IMR-90 (cell line): ENCODE measurements at regions not wholly inside any gene's neighbourhood (a gene's known extent, or its start where the extent isn't known, plus 50 kb on each side); places are given as distances from the start of the nearest gene placed in this dataset.

Experiments
- ATAC-seq: fragments of 200-7000 bp; cut with Tn5 transposase; 2 replicates; pipeline ENCODE4 v1.9.1; 2020; ENCODE audit warnings: low read depth, mild to moderate bottlenecking, moderate library complexity
- BruUV-seq: library from RNA; stranded (reverse); fragments of 400-500 nt; replicated peaks from 2 replicates; lab custom pipeline; 2021; lab: Mats Ljungman, UMichigan
- CTCF ChIA-PET: fragments of 300-600 bp; formaldehyde crosslinking; extraction: SDS; loops from one replicate; lab custom pipeline; 2021; ENCODE audit warnings: antibody characterized with exemption; lab: Yijun Ruan, JAX
- POLR2A ChIA-PET: fragments of 300-600 bp; sonication (Branson Sonifier 250); formaldehyde crosslinking; loops from one replicate; lab custom pipeline; 2022; ENCODE audit warnings: antibody characterized with exemption; ENCODE audit not compliant: unreplicated experiment; lab: Charles Lee
- DNase-seq: peaks from one replicate; pipeline ENCODE4 v3.0.0; 2013
- H2AFZ ChIP-seq: replicated peaks from 2 replicates; pipeline ENCODE3; 2013; ENCODE audit warnings: low read length, mild to moderate bottlenecking; ENCODE audit not compliant: poor library complexity
- H2AK5ac ChIP-seq: 2 replicates; pipeline ENCODE4 v1.6.1; 2013; ENCODE audit warnings: low read depth, low read length, inconsistent platforms
- H2AK9ac ChIP-seq: replicated peaks from 2 replicates; pipeline ENCODE3; 2013; ENCODE audit warnings: mild to moderate bottlenecking, low read depth, low read length, moderate library complexity; ENCODE audit not compliant: poor library complexity
- H2BK120ac ChIP-seq: 2 replicates; pipeline ENCODE4 v1.6.1; 2013; ENCODE audit warnings: low read depth, low read length, inconsistent platforms
- H2BK15ac ChIP-seq: 3 replicates; pipeline ENCODE4 v1.6.1; 2013; ENCODE audit warnings: low read depth, low read length, inconsistent platforms
- H2BK20ac ChIP-seq: 2 replicates; pipeline ENCODE4 v1.6.1; 2013; ENCODE audit warnings: low read depth, mild to moderate bottlenecking, inconsistent platforms, low read length, moderate library complexity
- H2BK5ac ChIP-seq: 2 replicates; pipeline ENCODE4 v1.6.1; 2013; ENCODE audit warnings: mild to moderate bottlenecking, low read depth, low read length, inconsistent platforms; ENCODE audit not compliant: poor library complexity, severe bottlenecking
- H3K14ac ChIP-seq: replicated peaks from 2 replicates; pipeline ENCODE4 v1.6.1; 2013; ENCODE audit warnings: low read depth, low read length, inconsistent platforms
- H3K18ac ChIP-seq: 2 replicates; pipeline ENCODE4 v1.6.1; 2013; ENCODE audit warnings: low read depth, low read length, control low read depth
- H3K23ac ChIP-seq: 2 replicates; pipeline ENCODE4 v1.6.1; 2013; ENCODE audit warnings: low read depth, low read length, inconsistent platforms
- H3K27ac ChIP-seq: 2 replicates; pipeline ENCODE4 v1.5.1; 2013; ENCODE audit warnings: mild to moderate bottlenecking, control low read depth, low read length; ENCODE audit not compliant: insufficient read depth
- H3K27me3 ChIP-seq: 2 replicates; pipeline ENCODE4 v1.6.1; 2013; ENCODE audit warnings: low read length; ENCODE audit not compliant: control insufficient read depth, insufficient read depth
- H3K36me3 ChIP-seq: 2 replicates; pipeline ENCODE4 v1.6.1; 2013; ENCODE audit warnings: low read length, mixed read lengths; ENCODE audit not compliant: control insufficient read depth, insufficient read depth
- H3K4ac ChIP-seq: 2 replicates; pipeline ENCODE4 v1.6.1; 2013; ENCODE audit warnings: low read depth, low read length, inconsistent platforms
- H3K4me1 ChIP-seq: 2 replicates; pipeline ENCODE4 v1.6.1; 2013; ENCODE audit warnings: low read length, mixed read lengths; ENCODE audit not compliant: control insufficient read depth, insufficient read depth
- H3K4me2 ChIP-seq: 2 replicates; pipeline ENCODE4 v1.6.1; 2013; ENCODE audit warnings: low read depth, mild to moderate bottlenecking, control low read depth, low read length, moderate library complexity
- H3K4me3 ChIP-seq: 2 replicates; pipeline ENCODE4 v1.5.1; 2013; ENCODE audit warnings: low read depth, mild to moderate bottlenecking, control low read depth, low read length, moderate library complexity; ENCODE audit not compliant: insufficient read depth
- H3K56ac ChIP-seq: 2 replicates; pipeline ENCODE4 v1.6.1; 2013; ENCODE audit warnings: low read length, inconsistent platforms; ENCODE audit not compliant: insufficient read depth; ENCODE audit errors: extremely low read depth
- H3K79me1 ChIP-seq, 2 experiments: 2 replicates each; pipeline ENCODE4 v1.6.1; 2013; ENCODE audit warnings: low read length in 2 of 2, inconsistent platforms in 1 of 2, low read depth in 1 of 2
- H3K9ac ChIP-seq: 2 replicates; pipeline ENCODE4 v1.6.1; 2013; ENCODE audit warnings: low read depth, low read length, control low read depth
- H3K9me1 ChIP-seq: 2 replicates; pipeline ENCODE4 v1.6.1; 2013; ENCODE audit warnings: low read length, inconsistent platforms; ENCODE audit not compliant: insufficient read depth
- H3K9me3 ChIP-seq: 2 replicates; pipeline ENCODE4 v1.6.1; 2013; ENCODE audit warnings: low read length; ENCODE audit not compliant: control insufficient read depth, insufficient read depth
- H4K20me1 ChIP-seq: 2 replicates; pipeline ENCODE4 v1.6.1; 2013; ENCODE audit warnings: low read length, inconsistent platforms; ENCODE audit not compliant: insufficient read depth
- H4K5ac ChIP-seq: 2 replicates; pipeline ENCODE4 v1.6.1; 2013; ENCODE audit warnings: mild to moderate bottlenecking, low read depth, low read length, control low read depth
- H4K8ac ChIP-seq, 2 experiments: 2 replicates each; pipeline ENCODE4 v1.6.1; 2013; ENCODE audit warnings: low read depth in 2 of 2, low read length in 2 of 2, control low read depth in 1 of 2, inconsistent platforms in 1 of 2
- H4K91ac ChIP-seq: 2 replicates; pipeline ENCODE4 v1.6.1; 2013; ENCODE audit warnings: low read depth, low read length, inconsistent platforms; ENCODE audit not compliant: insufficient read depth
- CEBPB ChIP-seq: IDR thresholded peaks from 2 replicates; pipeline ENCODE4 v1.6.1; 2012; ENCODE audit warnings: low read depth, low read length, improper control_type of control experiment
- WGBS, 2 experiments: methylation state at CpG; one replicate each; pipeline versions ENCODE4 v1.1.5 to v1.1.7; 2013; ENCODE audit warnings: missing lambda C conversion rate in 2 of 2; ENCODE audit not compliant: insufficient read length in 1 of 2; ENCODE audit errors: extremely low coverage in 2 of 2; 5-methylcytosine and 5-hydroxymethylcytosine counted together
- dilution Hi-C: fragments of 300-500 bp; cut with HindIII; formaldehyde crosslinking; loops from one replicate; pipeline ENCODE4 v1.14.3; 2018; ENCODE audit warnings: low sequenced_read_pairs; ENCODE audit not compliant: unreplicated experiment
- in situ Hi-C: fragments of 300-500 bp; cut with MboI; formaldehyde crosslinking; loops from 3 replicates; pipeline ENCODE4 v1.14.3; 2019; ENCODE audit warnings: low sequenced_read_pairs, inconsistent platforms, mixed read lengths
- intact Hi-C: fragments of 100-400 bp; cut with micrococcal nuclease; formaldehyde crosslinking; loops from 2 replicates; pipeline ENCODE4 v1.10.0; 2022
- TF ChIP-seq, protein P1 (sequence below): fragments of 150-350 bp; IDR thresholded peaks from 2 replicates; pipeline ENCODE4 v1.6.1; 2017; ENCODE audit warnings: mild to moderate bottlenecking, antibody characterized with exemption, low read length, low read depth

DNA sequence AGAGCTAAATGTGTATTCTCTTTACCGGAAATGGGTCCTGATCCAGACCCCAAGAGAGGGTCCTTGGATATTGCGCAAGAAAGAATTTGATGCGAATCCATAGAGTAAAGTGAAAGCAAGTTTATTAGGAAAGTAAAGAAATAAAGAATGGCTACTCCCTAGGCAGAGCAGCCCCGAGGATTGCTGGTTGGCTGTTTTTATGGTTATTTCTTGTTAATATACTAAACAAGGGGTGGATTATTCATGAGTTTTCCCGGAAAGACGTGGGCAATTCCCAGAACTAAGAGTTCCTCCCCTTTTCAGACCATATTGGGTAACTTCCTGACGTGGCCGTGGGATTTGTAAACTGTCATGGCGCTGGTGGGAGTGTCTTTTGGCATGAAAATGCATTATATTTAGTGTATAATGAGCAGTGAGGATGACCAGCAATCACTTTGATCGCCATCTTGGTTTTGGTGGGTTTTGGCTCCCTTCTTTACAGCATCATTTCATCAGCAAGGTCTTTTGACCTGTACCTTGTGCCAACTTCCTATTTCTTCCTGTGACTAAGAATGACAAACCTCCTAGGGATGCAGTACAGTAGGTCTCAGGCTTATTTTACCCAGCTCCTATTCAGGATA lies 60.4 kb downstream of the ARL4A start:
- H3K4me2 ChIP-seq: no peak overlapping the region
- no peak overlapping the region for H2BK15ac ChIP-seq
- no peak overlapping the region for H4K91ac ChIP-seq
- H3K79me1 ChIP-seq: no peaks in the 10 kb centered on the region
- H3K36me3 ChIP-seq: no peaks in the 10 kb centered on the region
- TF ChIP-seq, protein P1, sequence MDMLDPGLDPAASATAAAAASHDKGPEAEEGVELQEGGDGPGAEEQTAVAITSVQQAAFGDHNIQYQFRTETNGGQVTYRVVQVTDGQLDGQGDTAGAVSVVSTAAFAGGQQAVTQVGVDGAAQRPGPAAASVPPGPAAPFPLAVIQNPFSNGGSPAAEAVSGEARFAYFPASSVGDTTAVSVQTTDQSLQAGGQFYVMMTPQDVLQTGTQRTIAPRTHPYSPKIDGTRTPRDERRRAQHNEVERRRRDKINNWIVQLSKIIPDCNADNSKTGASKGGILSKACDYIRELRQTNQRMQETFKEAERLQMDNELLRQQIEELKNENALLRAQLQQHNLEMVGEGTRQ: no peak
- peak; percentile 87 for TF ChIP-seq CEBPB
- H3K9me3 ChIP-seq: no peaks in the 10 kb centered on the region
- no peak overlapping the region for H3K14ac ChIP-seq
- H2BK20ac ChIP-seq: no peak overlapping the region
- H2BK120ac ChIP-seq: no peak overlapping the region
- ATAC-seq: no peak
- H3K9me1 ChIP-seq: no peaks in the 10 kb centered on the region
- no peak overlapping the region for H3K27ac ChIP-seq
- ChIA-PET CTCF (no interaction called here), POLR2A (no interaction called here)
- no peak overlapping the region for H3K23ac ChIP-seq
- H3K4me1 ChIP-seq: no peaks in the 10 kb centered on the region
- no CpG with 5 or more reads among the region's 10 CpGs for WGBS, 2 experiments
- H4K20me1 ChIP-seq: no peaks in the 10 kb centered on the region
- no peak overlapping the region for H2AK9ac ChIP-seq
- H3K56ac ChIP-seq: no peak overlapping the region
- H2AFZ ChIP-seq: no peak overlapping the region
- in situ Hi-C loops (no loop called here), intact Hi-C loops (no loop called here), dilution Hi-C loops (no loop called here)
- no peak overlapping the region for H3K18ac ChIP-seq
- no TSS peak for BruUV-seq
- no peak overlapping the region for H2BK5ac ChIP-seq
- no peak overlapping the region for H3K9ac ChIP-seq
- H3K27me3 ChIP-seq: no peaks in the 10 kb centered on the region
- no peak overlapping the region for H4K8ac ChIP-seq
- no peak overlapping the region for H3K4me3 ChIP-seq
- H4K5ac ChIP-seq: no peak overlapping the region
- H2AK5ac ChIP-seq: no peak overlapping the region
- H3K4ac ChIP-seq: no peak overlapping the region
- DNase-seq: peak; percentile 38
